ENCODE measurements at regions not wholly inside any gene's neighbourhood (a gene's known extent, or its start where the extent isn't known, plus 50 kb on each side); places are given as distances from the start of the nearest gene placed in this dataset.

GRCh38 chr13:58376775-58377174, 745.2 kb downstream of the PCDH17 start:
- TF ChIP-seq CTCF (IDR thresholded peaks at IDR 0.05) (no peak), POLR2AphosphoS5 (IDR thresholded peaks at IDR 0.05) (no peak), EP300 (IDR thresholded peaks at IDR 0.05) (no peak)

Data from upper lobe of left lung (tissue), 4 donors.